ENCODE measurements at regions not wholly inside any gene's neighbourhood (a gene's known extent, or its start where the extent isn't known, plus 50 kb on each side); places are given as distances from the start of the nearest gene placed in this dataset.

DNA sequence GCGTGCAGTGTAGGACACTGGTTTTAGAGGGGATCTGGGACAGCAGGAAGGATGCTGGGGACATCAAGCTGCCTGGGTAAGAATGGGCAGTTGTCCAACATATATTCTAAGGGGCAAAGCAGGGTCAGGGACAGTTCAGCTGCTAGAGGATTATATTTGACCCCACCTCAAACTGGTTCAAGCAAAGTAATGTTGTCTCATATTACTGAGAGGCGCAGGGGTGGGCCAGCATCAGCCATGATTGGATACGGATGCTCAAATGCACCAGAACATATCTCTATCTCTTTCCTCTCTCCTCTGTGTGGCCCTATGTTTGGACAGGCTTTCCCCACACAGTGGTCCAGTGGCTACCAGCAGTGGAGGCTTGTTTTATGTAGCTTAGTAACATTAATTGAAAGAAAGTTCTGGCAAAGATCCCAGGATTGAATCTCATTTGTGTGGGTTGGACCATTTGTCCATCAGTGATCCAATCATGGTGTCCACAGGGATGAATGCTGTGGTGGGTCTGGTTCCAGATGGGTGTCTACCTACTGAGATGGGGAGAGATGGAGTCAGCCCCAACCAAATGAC lies 49.8 kb upstream of the RGMA start:
- DNase-seq, result no peak
